Liver (tissue), 3 donors: ENCODE measurements at regions not wholly inside any gene's neighbourhood (a gene's known extent, or its start where the extent isn't known, plus 50 kb on each side); places are given as distances from the start of the nearest gene placed in this dataset.

Experiments used
- EGR1 ChIP-seq, 2 donors: IDR thresholded peaks; 2 replicates each; pipeline ENCODE4 v1.6.1; 2016 to 2018; ENCODE audit warnings: antibody characterized with exemption in 2 of 2, low read depth in 2 of 2
- FOXA1 ChIP-seq: IDR thresholded peaks from 2 replicates; pipeline ENCODE4 v1.6.1; 2016; ENCODE audit warnings: antibody characterized with exemption
- GABPA ChIP-seq, 2 donors: IDR thresholded peaks in 1 of 2; conservative IDR thresholded peaks in 1 of 2; 2 replicates each; pipeline ENCODE4 v1.6.1; 2016; ENCODE audit warnings: antibody characterized with exemption in 2 of 2, mild to moderate bottlenecking in 1 of 2, moderate library complexity in 1 of 2
- JUND ChIP-seq, 2 donors: IDR thresholded peaks; 2 replicates each; pipeline ENCODE4 v1.6.1; 2016; ENCODE audit warnings: antibody characterized with exemption in 2 of 2
- RAD21 ChIP-seq, 2 donors: IDR thresholded peaks; 2 replicates each; pipeline ENCODE4 v1.6.1; 2016; ENCODE audit warnings: antibody characterized with exemption in 2 of 2, mild to moderate bottlenecking in 2 of 2
- RXRA ChIP-seq, 2 donors: IDR thresholded peaks; 2 replicates each; pipeline ENCODE4 v1.6.1; 2017 to 2018; ENCODE audit warnings: antibody characterized with exemption in 2 of 2, mild to moderate bottlenecking in 1 of 2
- SP1 ChIP-seq: IDR thresholded peaks from 2 replicates; pipeline ENCODE4 v1.6.1; 2018; ENCODE audit warnings: antibody characterized with exemption, mild to moderate bottlenecking
- TAF1 ChIP-seq: conservative IDR thresholded peaks from 2 replicates; pipeline ENCODE4 v1.6.1; 2016; ENCODE audit warnings: antibody characterized with exemption, mild to moderate bottlenecking
- TF ChIP-seq, protein P1 (sequence below): fragments of 150-350 bp; IDR thresholded peaks from 2 replicates; pipeline ENCODE4 v1.5.1; 2017; ENCODE audit warnings: improper control_type of control experiment, low read depth, low read length; ENCODE audit not compliant: missing input control
- TF ChIP-seq, protein P2 (sequence below): IDR thresholded peaks from 2 replicates; pipeline ENCODE4 v1.6.1; 2016; ENCODE audit warnings: antibody characterized with exemption, mild to moderate bottlenecking
- TF ChIP-seq, protein P3 (sequence below): IDR thresholded peaks from 2 replicates; pipeline ENCODE4 v1.6.1; 2016; ENCODE audit warnings: antibody characterized with exemption
- TF ChIP-seq, protein P4 (sequence below): IDR thresholded peaks from 2 replicates; pipeline ENCODE4 v1.6.1; 2016; ENCODE audit warnings: antibody characterized with exemption
- TF ChIP-seq, protein P5 (sequence below): IDR thresholded peaks from 2 replicates; pipeline ENCODE4 v1.6.1; 2016; ENCODE audit warnings: antibody characterized with exemption
- donor health status: healthy.
- donor health status: healthy.

DNA sequence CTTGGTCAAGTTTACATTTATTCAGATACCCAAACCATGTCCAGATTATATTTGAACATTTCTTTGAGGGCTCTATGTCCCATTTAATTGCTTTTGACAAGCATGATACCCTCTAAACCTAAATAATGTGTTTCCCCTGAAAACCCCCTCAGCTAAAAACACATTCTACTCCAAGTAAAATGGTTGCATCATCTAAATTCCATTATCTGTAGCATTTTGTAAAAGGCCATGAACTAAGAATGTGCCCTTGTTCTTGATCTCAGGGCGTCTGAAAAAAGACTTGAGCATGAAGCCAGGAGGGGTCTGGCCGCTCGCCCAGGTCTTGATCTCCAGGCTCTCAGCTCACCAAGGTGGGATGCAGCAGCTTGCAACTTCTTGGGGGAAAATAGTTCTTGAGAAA lies 53.5 kb upstream of the ERCC6L2 start:
- no peak for TF ChIP-seq RAD21 (IDR thresholded peaks at IDR 0.05)
- TF ChIP-seq, protein P1, sequence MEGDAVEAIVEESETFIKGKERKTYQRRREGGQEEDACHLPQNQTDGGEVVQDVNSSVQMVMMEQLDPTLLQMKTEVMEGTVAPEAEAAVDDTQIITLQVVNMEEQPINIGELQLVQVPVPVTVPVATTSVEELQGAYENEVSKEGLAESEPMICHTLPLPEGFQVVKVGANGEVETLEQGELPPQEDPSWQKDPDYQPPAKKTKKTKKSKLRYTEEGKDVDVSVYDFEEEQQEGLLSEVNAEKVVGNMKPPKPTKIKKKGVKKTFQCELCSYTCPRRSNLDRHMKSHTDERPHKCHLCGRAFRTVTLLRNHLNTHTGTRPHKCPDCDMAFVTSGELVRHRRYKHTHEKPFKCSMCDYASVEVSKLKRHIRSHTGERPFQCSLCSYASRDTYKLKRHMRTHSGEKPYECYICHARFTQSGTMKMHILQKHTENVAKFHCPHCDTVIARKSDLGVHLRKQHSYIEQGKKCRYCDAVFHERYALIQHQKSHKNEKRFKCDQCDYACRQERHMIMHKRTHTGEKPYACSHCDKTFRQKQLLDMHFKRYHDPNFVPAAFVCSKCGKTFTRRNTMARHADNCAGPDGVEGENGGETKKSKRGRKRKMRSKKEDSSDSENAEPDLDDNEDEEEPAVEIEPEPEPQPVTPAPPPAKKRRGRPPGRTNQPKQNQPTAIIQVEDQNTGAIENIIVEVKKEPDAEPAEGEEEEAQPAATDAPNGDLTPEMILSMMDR = no peak
- TF ChIP-seq GABPA (IDR thresholded peaks at IDR 0.05 in 1 of 2, conservative IDR thresholded peaks at IDR 0.05 in 1 of 2) = no peak
- TF ChIP-seq, protein P2, sequence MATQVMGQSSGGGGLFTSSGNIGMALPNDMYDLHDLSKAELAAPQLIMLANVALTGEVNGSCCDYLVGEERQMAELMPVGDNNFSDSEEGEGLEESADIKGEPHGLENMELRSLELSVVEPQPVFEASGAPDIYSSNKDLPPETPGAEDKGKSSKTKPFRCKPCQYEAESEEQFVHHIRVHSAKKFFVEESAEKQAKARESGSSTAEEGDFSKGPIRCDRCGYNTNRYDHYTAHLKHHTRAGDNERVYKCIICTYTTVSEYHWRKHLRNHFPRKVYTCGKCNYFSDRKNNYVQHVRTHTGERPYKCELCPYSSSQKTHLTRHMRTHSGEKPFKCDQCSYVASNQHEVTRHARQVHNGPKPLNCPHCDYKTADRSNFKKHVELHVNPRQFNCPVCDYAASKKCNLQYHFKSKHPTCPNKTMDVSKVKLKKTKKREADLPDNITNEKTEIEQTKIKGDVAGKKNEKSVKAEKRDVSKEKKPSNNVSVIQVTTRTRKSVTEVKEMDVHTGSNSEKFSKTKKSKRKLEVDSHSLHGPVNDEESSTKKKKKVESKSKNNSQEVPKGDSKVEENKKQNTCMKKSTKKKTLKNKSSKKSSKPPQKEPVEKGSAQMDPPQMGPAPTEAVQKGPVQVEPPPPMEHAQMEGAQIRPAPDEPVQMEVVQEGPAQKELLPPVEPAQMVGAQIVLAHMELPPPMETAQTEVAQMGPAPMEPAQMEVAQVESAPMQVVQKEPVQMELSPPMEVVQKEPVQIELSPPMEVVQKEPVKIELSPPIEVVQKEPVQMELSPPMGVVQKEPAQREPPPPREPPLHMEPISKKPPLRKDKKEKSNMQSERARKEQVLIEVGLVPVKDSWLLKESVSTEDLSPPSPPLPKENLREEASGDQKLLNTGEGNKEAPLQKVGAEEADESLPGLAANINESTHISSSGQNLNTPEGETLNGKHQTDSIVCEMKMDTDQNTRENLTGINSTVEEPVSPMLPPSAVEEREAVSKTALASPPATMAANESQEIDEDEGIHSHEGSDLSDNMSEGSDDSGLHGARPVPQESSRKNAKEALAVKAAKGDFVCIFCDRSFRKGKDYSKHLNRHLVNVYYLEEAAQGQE = no peak
- TF ChIP-seq, protein P3, sequence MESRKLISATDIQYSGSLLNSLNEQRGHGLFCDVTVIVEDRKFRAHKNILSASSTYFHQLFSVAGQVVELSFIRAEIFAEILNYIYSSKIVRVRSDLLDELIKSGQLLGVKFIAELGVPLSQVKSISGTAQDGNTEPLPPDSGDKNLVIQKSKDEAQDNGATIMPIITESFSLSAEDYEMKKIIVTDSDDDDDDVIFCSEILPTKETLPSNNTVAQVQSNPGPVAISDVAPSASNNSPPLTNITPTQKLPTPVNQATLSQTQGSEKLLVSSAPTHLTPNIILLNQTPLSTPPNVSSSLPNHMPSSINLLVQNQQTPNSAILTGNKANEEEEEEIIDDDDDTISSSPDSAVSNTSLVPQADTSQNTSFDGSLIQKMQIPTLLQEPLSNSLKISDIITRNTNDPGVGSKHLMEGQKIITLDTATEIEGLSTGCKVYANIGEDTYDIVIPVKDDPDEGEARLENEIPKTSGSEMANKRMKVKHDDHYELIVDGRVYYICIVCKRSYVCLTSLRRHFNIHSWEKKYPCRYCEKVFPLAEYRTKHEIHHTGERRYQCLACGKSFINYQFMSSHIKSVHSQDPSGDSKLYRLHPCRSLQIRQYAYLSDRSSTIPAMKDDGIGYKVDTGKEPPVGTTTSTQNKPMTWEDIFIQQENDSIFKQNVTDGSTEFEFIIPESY = no peak
- no peak for TF ChIP-seq EGR1 (IDR thresholded peaks at IDR 0.05; ENCODE audit: low read depth in 2 of 2)
- TF ChIP-seq TAF1 = no peak
- TF ChIP-seq SP1 = no peak
- no peak for TF ChIP-seq FOXA1
- TF ChIP-seq, protein P4, sequence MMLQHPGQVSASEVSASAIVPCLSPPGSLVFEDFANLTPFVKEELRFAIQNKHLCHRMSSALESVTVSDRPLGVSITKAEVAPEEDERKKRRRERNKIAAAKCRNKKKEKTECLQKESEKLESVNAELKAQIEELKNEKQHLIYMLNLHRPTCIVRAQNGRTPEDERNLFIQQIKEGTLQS = no peak
- no peak for TF ChIP-seq RXRA (IDR thresholded peaks at IDR 0.05)
- no peak for TF ChIP-seq JUND (IDR thresholded peaks at IDR 0.05)
- TF ChIP-seq, protein P5, sequence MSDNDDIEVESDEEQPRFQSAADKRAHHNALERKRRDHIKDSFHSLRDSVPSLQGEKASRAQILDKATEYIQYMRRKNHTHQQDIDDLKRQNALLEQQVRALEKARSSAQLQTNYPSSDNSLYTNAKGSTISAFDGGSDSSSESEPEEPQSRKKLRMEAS = no peak
